GM03348 (cell line): ENCODE measurements at regions not wholly inside any gene's neighbourhood (a gene's known extent, or its start where the extent isn't known, plus 50 kb on each side); places are given as distances from the start of the nearest gene placed in this dataset.
"Not testable (repeated sequence)": the region's sequence is repeated elsewhere in the genome, so short reads cannot be mapped to it uniquely, and the experiment has no call there.

ENCODE experiments used
- DNase-seq: peaks from one replicate; pipeline ENCODE4 v3.0.0; 2012; ENCODE audit warnings: low spot score

DNA sequence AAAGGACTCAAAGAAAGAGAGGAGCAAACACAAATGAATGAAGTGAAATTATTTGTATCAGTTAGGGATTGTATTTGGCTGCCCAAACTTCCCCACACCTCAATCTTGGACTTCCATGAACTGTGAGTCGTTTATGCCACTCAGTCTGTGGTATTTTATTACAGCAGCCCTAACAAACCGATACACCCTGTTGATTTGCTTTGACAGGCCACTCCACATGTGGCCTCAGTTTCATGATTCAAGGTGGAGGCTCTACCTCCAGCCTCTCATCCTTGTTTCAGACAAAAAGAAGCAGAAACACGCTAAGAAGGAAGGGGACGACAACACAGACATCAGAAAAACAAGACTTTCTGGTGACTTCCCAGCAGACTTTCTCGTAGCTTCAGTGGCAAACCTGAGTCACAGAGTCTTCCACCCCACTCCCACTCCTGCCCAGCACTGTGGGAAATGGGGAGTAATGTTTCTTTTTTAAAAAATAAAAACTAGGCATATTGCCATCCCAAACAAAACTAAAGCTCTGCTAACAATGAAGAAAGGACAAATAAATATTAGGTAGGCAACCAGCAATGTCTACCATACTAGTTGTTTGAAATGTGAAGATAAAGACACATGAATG lies 52.2 kb upstream of the ABCA1 start:
- DNase-seq, result no peak

DNA sequence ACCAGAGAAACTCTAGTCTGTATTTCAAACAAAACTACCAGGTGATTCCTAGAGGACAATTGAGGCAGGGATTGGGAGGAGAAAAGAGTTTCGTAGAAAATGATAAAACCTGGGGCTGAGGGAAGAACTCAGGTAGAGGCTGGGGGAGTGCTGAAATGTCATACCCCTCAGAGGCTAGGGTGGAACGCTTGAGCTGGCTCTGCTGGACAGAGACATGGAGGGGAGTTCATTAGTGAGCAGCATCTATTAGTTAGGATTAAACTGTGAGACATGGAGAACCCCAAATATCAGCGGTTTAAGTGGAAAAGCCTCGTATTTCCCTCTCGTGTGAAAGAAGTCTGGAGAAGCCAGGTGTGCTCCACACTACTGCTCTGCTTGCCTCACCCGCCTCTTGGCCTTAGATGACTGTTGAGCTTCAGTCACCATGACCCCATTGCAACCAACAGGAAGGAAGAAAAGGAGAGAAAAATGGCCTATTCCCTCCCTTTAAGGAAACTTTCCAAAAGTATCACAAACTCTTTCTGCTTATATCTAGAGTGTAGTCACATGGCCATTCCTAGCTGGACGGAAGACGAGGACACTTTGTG lies 53.7 kb upstream of the ABCA1 start:
- no peak for DNase-seq

DNA sequence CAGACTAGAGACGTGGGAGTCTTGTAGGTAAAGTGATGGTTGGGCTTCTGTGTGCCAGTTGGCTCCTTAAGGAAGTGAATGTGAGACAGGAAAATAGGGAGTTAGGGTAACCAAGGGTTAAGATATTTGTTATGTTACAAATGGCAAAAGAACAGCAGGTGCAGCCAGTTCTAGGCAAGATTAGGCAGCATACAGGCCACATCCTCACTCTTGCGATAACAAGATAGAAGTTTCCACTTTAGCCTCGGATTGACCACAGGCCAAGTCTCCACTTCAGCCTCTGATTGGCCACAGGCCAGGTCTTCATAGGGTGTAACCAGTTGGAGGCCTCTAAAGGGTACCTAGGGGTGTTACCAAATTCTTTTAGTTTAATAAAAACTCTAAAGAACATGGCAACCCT lies 54.6 kb upstream of the ABCA1 start:
- no peak for DNase-seq

DNA sequence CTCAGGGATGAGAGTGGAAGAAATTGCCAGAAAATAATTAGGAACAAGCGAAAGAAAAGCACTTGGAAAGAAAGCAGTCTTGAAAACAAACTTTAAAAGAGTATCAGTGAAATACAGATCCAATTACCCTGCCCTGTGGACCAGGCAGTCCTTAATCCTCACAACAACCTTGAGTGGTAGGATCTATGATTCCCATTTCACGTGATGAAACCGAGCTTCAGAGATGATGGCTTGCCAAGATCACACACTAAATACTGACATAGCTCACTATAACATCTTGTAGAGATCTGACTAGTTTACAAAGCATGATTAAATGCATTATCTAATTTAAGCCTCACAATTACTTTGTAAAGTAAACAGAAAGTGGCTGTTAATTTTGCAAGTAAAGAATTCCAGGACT lies 55.5 kb upstream of the ABCA1 start:
- no peak for DNase-seq

DNA sequence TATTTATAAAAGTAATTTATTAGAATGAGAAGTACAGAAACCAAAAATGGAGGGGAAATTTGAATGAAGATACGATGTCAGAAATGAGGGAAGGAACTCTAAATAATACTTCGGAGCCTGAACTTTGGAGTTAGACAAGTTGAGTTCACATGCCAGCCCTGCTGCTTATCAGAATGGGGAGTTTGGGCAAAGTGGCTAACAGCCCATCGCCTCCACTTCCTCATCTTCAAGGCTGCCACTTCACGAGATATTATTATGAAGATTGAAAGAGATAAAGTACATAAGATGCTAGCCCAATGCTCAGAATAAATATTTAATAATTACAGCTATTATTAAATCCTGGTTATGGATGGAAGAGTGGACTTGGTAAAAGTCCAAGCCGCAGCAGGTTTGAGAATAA lies 56.2 kb upstream of the ABCA1 start:
- no peak for DNase-seq

DNA sequence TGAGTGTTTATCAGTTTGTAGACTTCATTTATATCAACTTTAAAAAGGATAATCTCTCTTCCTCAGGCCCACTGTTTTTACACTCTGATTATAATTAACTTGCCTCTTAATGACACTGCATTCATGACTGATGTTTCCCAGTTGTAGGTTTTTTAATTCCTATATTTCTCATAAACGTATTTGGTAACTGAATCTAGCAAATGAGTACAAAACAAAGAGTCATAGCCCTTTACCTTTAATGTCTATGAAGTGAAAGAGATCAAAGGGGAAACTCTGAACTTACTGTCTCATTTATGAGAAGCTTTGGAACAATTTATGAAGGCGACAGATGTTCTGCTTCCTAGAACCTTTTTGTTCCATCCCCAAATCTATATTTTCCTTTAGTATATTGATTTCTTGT lies 56.6 kb upstream of the ABCA1 start:
- no peak for DNase-seq

DNA sequence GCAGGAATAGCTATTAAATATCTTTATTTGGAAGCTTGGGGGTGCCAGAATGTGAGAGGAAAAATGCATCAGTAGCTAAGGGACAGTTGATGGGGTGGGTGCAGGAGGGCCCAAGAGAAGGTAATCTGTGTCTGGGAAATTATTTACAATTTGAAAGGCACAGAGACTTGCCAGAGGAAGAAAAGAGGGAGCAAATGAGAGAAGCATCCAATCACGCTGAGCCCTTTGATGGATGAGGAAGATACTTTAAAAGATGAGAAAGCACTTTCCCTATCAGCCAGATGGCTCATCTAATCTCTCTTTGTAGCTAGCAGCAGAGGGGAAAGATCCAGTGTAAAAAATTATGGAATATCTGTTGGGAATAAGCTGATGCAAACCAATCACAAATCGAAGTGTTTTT lies 57.0 kb upstream of the ABCA1 start:
- no peak for DNase-seq

DNA sequence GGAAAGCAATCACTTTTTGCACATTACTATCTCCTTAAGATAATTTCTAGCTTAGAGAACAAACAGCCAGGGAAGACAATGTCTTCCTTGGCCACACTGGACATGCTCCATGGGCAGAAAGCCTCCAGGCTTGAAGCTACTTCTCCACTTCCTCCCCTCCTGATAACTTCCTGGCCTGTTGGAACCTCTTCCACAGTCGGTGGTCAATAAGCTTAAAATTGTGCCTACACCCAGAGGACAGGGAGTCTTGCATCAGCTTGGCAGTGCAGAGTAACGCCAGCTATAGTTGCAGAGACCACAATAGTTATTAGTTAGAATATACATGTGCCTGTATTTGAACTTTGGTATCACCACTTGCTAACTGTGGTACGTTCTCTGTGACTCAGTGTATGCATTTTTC lies 58.1 kb upstream of the ABCA1 start:
- DNase-seq, result no peak

DNA sequence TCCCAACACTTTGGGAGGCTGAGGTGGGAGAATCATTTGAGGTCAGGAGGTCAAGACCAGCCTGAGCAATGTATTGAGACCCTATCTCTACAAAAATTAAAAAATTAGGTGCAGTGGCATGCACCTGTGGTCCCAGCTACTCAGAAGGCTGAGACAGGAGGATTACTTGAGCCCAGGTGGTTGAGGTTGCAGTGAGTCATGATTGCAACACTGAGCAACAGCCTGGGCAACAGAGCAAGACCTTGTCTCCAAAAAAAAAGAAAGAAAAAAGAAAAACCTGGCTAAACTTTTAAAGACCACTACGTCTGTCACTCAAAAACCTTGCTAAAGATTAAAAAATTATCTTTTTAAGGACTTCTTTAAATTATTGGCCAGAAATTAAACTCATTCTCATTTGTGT lies 59.8 kb upstream of the ABCA1 start:
- DNase-seq, result no peak

DNA sequence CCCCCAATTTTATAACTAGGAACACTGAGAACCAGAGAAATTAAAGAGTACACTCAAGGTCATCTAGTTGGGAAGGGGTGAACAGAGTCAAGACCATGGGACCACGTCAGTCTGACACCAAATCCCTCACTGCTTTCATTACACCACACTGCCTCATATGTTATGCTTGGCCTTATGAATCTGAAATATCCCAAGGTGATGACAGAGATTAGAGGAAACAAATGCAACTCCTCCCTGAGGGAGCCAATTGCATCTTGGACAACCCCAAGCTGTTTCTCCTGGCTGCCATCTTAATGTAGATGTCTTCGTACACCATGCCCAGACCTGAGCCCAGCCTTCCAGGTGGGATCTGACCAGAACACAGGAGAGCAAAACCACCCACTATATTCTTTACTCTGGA lies 60.6 kb upstream of the ABCA1 start:
- no peak for DNase-seq

DNA sequence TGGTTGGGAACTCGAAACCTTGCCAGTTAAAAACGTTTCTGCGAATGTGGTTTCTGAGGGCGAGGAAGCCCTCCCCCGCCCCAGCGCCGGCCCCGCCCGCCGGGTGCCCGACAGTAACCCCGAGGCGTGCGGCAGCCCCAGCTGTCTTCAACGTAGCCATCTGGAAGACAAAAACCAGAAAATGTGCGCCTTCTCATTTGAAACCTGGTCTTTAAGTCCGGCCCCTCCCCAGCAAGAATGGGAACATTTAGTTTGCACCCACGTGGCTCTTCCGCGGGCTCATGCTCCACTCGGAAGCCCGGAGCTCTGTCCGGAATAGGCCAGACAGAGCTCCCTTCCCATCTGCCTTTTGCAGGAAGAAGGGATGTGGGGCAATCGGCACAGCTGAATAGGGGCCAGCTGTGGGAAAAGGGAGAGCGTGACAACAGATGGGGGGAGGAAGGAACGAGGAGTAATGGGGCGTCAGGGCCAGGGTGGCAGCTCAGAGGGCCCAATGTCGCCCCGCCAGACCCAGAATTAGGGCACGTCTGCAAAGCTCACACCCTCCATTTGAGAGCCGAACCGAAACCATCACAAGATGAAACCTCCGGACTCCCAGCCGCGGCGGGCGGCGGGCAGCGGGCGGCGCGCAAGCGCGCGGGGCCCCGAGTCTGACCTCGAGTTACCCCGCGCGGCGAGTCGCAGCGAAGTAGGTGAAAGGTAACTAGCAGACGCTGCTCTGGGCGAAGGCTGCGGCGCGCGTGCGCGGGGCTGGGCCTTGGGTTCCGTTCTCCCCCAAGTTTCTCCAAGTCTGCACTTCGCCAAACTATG lies 63.4 kb upstream of the ABCA1 start:
- DNase-seq, result peak; percentile 93

DNA sequence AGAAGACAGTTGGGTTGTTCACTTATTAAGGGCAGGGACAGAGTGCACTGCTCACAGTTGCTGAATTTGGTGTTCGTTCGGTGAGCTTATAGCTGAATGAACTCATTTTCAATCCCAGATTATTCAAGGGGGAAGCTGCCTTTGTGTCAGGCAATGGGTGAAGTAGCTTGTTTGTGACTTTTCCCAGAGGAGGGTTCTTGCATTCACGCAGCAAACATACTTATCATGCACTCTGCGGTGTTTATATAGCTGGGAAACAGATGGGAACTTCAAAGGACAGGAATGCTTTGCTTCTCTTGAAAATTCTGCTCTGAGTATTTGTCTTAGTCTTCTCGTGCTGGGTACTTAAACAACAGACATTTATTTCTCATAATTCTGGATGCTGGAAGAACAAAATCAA lies 64.7 kb upstream of the ABCA1 start:
- no peak for DNase-seq

DNA sequence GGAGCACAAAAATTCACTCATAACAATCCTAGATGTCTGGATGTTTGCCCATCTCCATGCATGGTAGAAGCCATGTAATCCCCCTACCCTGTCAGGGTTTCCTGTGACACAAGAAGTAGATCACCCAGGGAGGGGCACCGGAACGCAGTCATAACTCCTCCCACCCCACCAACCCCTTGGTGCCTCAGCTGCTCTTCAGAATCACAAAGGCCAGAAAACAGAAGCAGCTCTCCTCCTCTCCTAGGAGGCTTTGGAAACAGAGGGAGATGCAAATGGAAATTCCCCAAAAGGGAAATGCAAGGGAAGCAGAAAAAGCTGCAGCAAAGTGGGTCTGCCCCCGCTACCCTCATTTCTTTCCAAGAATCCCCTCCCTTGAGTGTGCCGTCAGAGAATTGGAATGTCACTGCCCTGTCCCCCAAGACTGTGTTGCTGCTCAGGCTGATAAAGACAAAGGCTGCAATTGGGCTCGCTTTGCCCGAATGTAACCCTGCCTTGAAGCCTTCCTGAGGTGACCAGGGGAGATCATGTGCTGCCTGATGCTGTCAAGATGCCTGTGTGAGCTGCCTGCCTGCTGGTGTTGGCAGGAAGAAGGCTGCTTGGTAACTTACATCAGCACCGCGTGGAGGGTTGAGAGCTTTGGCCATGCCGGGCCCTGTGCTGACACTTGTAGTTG lies 65.5 kb upstream of the ABCA1 start:
- peak; percentile 59 for DNase-seq

DNA sequence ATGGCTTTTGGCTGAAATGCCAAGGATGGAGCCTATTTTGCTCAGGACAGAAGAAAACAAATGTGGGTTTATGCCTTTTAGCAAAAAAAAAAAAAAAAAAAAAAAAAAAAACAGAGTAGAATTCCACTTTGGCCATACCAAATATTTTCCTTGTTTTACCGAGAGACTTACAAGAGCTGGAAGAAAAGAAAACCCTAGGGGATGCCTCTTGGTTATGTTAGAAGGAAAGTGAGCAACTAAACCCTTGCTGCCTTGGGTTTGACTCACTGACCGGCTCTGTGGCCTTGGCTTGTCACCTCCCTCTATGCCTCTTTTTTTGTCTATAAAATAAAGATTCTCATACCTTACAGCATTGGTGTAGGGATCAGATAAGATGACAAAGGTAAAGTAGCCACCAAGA lies 69.6 kb upstream of the ABCA1 start:
- no peak for DNase-seq

DNA sequence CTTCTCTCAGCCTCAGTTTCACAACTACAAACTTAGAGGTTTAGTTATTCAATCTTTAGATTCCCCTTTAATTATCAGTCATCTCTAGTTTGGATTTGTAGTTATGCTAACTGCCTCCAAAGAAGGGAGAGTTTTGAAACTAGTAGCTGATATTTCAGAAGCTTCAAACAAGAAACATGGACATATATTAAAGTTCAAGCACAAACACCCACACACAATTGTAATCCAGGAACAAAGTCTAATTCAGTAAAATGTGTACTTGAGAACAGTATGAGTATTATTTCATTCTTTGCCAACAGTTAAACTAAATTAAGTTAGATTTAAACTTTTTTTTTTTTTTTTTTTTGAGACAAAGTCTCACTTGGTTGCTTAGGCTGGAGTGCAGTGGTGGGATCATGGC lies 71.2 kb upstream of the ABCA1 start:
- DNase-seq, result no peak

DNA sequence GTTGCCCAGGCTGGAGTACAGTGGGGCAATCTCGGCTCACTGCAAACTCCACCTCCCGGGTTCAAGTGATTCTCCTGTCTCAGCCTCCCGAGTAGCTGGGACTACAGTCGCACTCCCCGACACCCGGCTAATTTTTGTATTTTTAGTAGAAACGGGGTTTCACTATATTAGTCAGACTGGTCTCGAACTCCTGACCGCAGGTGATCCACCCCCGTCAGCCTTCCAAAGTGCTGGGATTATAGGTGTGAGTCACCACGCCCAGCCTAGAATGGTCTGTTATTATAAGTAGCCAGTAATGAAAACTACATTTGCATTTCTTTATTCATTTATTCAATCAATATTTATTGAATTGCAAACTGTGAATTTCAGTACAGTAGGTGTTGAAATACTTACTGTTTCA lies 72.6 kb upstream of the ABCA1 start:
- not testable (repeated sequence) for DNase-seq

DNA sequence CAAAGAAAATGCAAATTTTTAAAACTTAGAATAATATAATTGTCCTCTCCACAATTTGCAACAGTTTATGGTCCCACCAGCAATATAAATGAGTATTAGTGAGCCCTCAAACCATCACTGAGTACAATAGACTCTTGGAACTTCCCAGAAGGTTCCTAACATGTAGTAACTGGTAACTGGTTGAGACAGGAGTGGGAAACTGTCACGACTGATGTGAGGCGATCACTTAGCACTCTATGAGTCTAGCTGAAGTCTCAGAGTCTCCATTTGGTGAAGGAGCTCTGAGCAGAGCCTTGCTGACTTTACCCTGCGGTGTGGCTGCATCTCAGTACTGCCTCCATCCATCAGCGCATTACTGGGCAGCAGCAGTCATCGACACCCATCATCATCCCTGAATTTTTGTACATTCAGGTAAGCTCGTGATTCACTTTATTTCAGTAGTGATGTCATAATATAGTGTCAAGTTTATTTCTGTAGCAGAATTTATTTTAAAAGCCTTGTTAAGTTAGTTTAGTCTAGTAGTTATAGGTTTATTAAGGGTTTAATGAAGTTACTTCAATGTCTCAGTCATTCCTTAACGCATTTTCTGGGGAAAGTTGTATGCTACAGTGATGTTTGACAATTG lies 76.6 kb upstream of the ABCA1 start:
- no peak for DNase-seq

DNA sequence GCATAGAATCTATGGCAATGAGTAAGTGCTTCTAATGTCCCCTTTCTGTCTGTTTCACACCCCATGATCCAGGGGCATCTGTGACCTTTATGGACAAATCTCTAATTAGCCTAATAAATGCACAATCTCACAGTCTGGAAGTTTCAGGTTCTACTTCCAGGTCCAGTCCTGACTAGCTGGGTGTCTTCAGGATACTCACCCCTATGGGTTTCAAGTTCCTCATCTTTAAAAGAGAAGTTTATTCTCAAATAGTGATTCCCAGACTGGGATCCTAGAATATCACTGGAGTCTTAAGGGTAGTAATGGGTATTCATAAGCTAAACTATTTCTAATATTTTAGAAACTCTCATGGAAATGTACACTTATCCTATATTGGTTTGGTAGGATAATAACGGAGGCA lies 77.2 kb upstream of the ABCA1 start:
- no peak for DNase-seq

DNA sequence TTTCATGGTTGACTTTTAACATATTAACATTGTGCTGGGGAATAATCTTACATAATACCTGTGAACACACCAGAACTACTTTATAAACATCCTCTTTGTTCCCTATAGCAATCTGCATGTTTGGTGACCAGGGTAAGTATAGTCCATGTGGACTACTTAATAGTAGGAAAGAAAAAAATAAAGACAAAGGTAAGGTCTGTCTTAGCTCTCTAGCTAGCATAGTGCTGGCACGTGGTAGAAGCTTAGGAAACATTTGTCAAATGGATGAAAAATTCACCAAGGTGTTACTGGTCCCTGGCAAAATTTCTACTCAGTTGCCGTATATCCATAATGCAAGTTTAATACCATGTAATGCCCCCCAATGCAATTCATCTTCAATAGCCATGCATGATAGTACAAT lies 78.6 kb upstream of the ABCA1 start:
- DNase-seq, result no peak

DNA sequence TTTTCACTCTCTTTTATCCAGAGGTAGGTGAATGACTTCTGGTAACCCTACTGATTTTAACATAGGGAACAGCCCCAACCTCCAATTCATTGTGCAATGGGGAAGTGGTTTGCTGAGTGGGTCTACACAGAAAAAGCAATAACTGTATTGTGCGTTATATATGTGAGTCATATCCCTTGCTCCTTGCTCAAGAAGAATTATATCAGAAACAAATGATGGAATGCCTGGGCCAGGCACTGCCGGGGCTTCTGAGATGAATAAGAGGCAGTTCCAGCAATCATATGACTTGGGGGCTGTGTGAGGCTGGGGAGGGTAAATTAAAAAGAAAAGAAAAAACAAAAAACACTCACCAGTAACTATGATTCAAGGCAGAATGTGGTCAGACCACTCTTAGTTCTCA lies 79.2 kb upstream of the ABCA1 start:
- peak; percentile 84 for DNase-seq

DNA sequence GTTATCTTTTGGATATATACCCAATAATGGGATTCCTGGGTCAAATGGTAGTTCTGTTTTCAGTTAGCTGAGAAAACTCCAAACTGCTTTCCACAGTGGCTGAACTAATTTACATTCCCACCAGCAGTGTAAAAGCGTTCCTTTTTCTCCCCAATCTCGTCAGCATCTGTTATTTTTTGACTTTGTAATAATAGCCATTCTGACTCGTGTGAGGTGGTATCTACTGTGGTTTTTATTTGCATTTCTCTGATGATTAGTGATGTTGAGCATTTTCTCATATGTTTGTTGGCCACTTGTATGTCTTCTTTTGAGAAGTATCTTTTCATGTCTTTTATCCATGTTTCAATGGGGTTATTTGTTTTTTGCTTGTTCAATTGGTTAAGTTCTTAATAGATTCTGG lies 82.1 kb upstream of the ABCA1 start:
- DNase-seq, result not testable (repeated sequence)

DNA sequence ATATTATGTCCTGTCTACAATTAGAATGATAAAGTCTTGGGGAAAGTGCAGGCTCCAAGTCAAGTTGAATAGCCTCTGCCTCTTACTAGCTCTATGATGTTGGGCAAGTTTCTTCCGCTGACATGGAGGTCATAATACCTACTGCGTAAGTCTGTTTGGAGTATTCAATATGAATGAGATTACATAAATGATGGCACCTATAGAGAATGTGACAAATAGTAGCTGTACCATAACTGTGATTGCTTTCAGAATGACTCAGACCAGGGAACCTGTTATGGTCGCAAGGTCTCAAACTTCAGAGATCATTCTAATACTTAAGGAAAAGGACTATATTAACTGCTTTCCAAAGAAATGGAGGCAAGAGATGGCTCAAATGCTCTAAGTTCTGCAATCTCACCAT lies 94.0 kb upstream of the ABCA1 start:
- no peak for DNase-seq

DNA sequence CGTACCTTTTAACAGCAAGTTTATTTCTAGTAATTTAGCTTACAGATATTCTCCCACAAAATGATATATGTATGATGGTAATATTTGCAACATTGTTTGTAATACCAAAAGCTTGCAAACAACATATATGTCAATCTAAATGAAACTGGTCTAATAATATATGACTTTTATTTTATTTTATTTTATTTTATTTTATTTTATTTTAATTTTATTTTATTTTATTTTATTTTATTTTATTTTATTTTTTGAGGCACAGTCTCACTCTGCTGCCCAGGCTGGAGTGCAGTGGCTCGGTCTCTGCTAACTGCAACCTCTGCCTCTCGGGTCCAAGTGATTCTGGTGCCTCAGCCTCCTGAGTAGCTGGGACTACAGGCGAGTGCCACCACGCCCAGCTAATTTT lies 94.6 kb upstream of the ABCA1 start:
- not testable (repeated sequence) for DNase-seq
